GM12875 (cell line): ENCODE measurements at regions not wholly inside any gene's neighbourhood (a gene's known extent, or its start where the extent isn't known, plus 50 kb on each side); places are given as distances from the start of the nearest gene placed in this dataset.

ENCODE experiments used
- H3K4me3 ChIP-seq: one replicate; pipeline ENCODE4 v1.5.1; 2011; ENCODE audit warnings: low read depth, low read length, control low read depth
- CTCF ChIP-seq: IDR thresholded peaks from 2 replicates; pipeline ENCODE4 v1.5.1; 2011; ENCODE audit warnings: low read depth, mild to moderate bottlenecking, control low read depth, inconsistent platforms, low read length, moderate library complexity, borderline replicate concordance; ENCODE audit not compliant: insufficient read depth

- H3K4me3 ChIP-seq, result no peak overlapping the region
- no peak for TF ChIP-seq CTCF
Measured at GRCh38 chr5:38758774-38759600, 86.8 kb upstream of the OSMR start.

GRCh38 chr5:38764937-38765391 lies 80.8 kb upstream of the OSMR start:
- TF ChIP-seq CTCF, result no peak
- no peak overlapping the region for H3K4me3 ChIP-seq

GRCh38 chr5:38765399-38765861 lies 80.4 kb upstream of the OSMR start:
- TF ChIP-seq CTCF, result no peak

GRCh38 chr5:38766151-38766550 lies 79.7 kb upstream of the OSMR start:
- no peak for TF ChIP-seq CTCF
- no peak overlapping the region for H3K4me3 ChIP-seq

More at GRCh38 chr5:38765399-38765861, 80.4 kb upstream of the OSMR start:
- H3K4me3 ChIP-seq, result no peak overlapping the region

GRCh38 chr5:38768412-38769211 lies 77.2 kb upstream of the OSMR start:
- no peak for TF ChIP-seq CTCF

GRCh38 chr5:38772471-38772870 lies 73.3 kb upstream of the OSMR start:
- H3K4me3 ChIP-seq, result no peak overlapping the region
- TF ChIP-seq CTCF, result no peak

More at GRCh38 chr5:38768412-38769211, 77.2 kb upstream of the OSMR start:
- H3K4me3 ChIP-seq, result no peak overlapping the region
